Coronary artery (tissue), 2 donors: ENCODE measurements at regions not wholly inside any gene's neighbourhood (a gene's known extent, or its start where the extent isn't known, plus 50 kb on each side); places are given as distances from the start of the nearest gene placed in this dataset.
"Not testable (repeated sequence)": the region's sequence is repeated elsewhere in the genome, so short reads cannot be mapped to it uniquely, and the experiment has no call there.

Source experiments
- DNase-seq: peaks from one replicate; pipeline ENCODE4 v3.0.0-alpha.2; 2017; ENCODE audit warnings: low spot score
- H3K27ac ChIP-seq, 2 donors: fragments of 200-600 bp; sonication (generic); one replicate each; pipeline ENCODE4 v1.5.1; 2016 to 2019
- H3K4me3 ChIP-seq: fragments of 200-600 bp; sonication (generic); 2 replicates; pipeline ENCODE4 v1.5.1; 2016; ENCODE audit warnings: mild to moderate bottlenecking, moderate library complexity
- TF ChIP-seq, protein P1 (sequence below): fragments of 200-600 bp; sonication (generic); IDR thresholded peaks from one replicate; pipeline ENCODE4 v1.5.1; 2019; ENCODE audit warnings: antibody characterized with exemption

- Histone ChIP-seq H3K4me3 (no peak overlapping the region), H3K27ac (no peak overlapping the region)
- TF ChIP-seq, protein P1, sequence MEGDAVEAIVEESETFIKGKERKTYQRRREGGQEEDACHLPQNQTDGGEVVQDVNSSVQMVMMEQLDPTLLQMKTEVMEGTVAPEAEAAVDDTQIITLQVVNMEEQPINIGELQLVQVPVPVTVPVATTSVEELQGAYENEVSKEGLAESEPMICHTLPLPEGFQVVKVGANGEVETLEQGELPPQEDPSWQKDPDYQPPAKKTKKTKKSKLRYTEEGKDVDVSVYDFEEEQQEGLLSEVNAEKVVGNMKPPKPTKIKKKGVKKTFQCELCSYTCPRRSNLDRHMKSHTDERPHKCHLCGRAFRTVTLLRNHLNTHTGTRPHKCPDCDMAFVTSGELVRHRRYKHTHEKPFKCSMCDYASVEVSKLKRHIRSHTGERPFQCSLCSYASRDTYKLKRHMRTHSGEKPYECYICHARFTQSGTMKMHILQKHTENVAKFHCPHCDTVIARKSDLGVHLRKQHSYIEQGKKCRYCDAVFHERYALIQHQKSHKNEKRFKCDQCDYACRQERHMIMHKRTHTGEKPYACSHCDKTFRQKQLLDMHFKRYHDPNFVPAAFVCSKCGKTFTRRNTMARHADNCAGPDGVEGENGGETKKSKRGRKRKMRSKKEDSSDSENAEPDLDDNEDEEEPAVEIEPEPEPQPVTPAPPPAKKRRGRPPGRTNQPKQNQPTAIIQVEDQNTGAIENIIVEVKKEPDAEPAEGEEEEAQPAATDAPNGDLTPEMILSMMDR: no peak
- DNase-seq: no peak
These were observed 191.6 kb downstream of the NUFIP1 start for GRCh38 chr13:44797685-44798084.

DNA sequence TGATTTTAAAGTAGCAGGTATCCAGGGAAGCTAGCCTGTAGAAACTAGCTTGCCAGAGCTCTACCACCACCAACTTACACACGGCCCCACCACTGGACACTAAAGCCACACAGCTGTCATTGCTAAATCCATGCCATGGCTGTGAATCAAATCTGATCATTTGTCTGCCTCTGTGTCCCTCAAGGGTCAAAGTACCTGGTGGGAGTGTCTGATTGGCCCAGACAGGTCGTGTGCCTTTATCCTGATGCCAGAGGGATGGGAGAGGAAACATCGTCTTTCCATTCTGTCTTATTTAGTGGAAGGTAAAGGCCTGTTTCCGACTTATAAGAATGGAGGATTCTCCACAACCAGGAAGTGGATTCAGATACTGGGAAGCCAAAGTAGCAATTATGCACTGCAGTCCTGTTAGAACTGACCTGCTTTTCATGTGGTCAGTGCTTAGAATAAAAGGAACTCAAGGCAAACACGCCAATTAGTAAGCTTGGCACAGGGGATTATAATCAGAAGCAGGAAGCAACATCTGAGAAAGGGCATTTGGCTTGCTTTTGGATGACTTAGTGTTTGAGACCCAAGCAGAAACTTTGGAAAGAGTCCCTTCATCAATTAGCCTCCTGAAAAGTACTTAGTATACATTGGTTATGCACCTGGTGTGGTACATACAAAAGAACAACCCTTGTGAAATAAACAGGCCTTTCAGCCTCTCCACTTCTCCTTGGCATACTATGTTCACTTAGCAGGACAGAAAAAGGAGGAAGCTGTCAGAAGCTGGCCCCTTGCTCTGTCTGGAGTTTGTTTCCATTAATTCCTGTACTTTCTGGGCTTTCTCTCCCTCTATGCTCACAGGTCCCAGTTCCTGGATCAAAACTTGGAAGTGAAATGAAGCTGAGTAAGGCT lies 192.4 kb downstream of the NUFIP1 start:
- no peak overlapping the region for H3K27ac ChIP-seq
- H3K4me3 ChIP-seq: no peak overlapping the region
- TF ChIP-seq, protein P1: no peak
- DNase-seq: no peak

DNA sequence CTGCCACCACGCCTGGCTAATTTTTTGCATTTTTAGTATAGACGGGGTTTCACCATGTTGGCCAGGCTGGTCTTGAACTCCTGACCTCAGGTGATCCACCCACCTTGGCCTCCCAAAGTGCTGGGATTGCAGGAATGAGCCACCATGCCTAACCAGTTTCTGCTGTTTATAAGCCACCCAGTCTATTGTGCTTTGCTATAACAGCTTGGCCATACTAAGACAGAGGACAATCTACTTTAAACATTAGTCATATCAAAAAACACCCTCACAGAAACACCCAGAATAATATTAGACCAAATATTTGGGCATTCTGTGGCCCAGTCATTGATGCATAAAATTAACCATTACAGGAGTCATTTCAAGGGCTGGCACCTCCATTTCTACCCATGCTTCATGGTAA lies 193.2 kb downstream of the NUFIP1 start:
- H3K4me3 ChIP-seq, DNase-seq, H3K27ac ChIP-seq: not testable (repeated sequence)

DNA sequence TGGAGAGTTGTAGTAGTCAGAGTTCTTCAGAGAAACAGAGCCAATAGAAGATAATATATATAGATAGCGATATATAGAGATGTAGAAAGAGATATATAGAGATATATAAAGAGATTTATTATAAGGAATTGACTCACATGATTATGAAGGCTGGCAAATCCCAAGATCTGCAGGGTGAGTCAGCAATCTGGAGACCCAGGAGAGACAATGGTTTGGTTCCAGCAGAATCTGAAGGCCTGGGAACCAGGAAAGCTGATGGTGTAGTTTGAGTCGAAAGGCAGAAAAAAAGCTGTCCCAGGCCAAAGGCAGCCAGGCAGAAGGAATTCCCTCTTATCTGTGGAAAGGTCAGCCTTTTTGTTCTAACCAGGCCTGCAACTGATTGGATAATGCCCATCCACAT lies 194.1 kb downstream of the NUFIP1 start:
- H3K27ac ChIP-seq: no peak overlapping the region
- TF ChIP-seq, protein P1: no peak
- no peak for DNase-seq
- H3K4me3 ChIP-seq: no peak overlapping the region

- TF ChIP-seq, protein P1: no peak
- H3K4me3 ChIP-seq: no peak overlapping the region
- no peak for DNase-seq
These were observed 197.2 kb downstream of the NUFIP1 start for GRCh38 chr13:44792096-44792495.

GRCh38 chr13:44790289-44790688 lies 199.0 kb downstream of the NUFIP1 start:
- DNase-seq: no peak
- Histone ChIP-seq H3K4me3 (no peak overlapping the region), H3K27ac (peak overlapping the region in 1 of 2 donors; percentile 7)
- TF ChIP-seq, protein P1: no peak

More at GRCh38 chr13:44792096-44792495, 197.2 kb downstream of the NUFIP1 start:
- no peak overlapping the region for H3K27ac ChIP-seq

GRCh38 chr13:44787617-44788016 lies 201.7 kb downstream of the NUFIP1 start:
- DNase-seq: no peak
- no peak overlapping the region for H3K4me3 ChIP-seq

More at GRCh38 chr13:44787617-44788016, 201.7 kb downstream of the NUFIP1 start:
- TF ChIP-seq, protein P1: no peak
- no peak overlapping the region for H3K27ac ChIP-seq
